NOMO-1 treated with DMSO at 0.1 percent for 48 hours (cell line): ENCODE measurements at regions not wholly inside any gene's neighbourhood (a gene's known extent, or its start where the extent isn't known, plus 50 kb on each side); places are given as distances from the start of the nearest gene placed in this dataset.
A peak's percentile ranks its signal among the peaks of the same experiment; 100 is the strongest.

Experiments
- DNase-seq: peaks from one replicate; lab custom pipeline; 2025; ENCODE audit not compliant: unreplicated experiment; lab: John Stamatoyannopoulos, UW

DNA sequence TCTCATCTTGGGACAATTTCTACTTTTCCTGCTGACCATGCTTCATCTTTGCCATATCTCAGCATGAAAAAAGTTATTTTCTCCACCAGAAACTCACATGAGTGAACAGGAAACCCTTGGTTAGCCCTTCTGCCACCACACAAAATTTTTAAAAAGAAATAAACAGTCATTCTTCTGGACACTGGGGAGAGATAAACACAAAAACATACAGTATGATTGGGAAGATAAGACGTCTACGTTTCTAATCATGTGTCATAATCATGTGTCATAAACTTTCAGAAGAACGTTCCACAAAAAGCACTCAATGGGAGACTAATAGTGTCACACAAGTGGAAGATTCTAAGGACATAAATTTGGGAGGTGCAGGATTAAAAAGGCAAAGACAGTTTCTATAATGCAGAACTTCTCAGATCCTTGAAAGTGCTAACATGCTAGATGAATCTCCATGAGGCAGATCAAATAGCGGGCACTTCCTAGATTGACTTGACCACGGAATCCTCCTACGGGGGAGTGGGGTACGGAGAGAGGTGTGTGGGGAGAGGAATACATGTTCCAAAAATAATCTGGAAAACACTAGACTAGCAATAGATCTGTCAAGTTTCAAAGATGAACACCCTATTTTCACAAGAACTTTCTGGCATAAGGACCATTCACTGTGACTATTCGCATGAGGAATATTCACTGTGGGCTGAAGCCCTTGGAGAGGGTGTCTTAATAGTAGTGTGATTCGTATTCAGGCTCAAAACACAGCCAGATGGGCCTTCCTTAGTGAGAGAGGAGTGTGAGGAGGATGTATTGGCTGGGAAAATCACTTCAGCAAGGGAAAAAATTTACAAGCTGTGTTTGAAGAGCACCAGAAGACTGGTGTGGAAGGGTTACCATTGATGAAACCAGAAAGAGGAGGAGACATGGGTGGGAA, 206.7 kb downstream of the SETD4 start:
- DNase-seq = no peak

DNA sequence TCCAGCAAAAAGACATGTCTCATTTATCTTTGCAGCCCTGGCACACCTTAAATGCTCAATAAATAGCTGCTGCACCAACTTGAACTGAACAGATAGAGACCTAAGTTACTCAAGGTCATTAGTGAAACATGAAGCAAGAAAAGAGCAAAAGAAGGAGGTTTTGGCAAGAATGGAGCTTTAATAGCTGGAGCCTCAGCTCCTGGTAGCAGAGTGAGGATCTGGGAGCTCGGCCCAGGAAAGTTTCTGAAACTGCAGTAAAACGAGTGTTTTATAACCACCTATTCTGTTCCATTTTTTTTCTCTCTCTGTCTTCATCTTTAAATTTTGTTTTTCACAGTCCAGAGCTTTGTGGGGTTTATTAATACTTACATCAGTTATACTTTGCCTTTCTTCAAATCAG, 207.5 kb downstream of the SETD4 start:
- no peak for DNase-seq

DNA sequence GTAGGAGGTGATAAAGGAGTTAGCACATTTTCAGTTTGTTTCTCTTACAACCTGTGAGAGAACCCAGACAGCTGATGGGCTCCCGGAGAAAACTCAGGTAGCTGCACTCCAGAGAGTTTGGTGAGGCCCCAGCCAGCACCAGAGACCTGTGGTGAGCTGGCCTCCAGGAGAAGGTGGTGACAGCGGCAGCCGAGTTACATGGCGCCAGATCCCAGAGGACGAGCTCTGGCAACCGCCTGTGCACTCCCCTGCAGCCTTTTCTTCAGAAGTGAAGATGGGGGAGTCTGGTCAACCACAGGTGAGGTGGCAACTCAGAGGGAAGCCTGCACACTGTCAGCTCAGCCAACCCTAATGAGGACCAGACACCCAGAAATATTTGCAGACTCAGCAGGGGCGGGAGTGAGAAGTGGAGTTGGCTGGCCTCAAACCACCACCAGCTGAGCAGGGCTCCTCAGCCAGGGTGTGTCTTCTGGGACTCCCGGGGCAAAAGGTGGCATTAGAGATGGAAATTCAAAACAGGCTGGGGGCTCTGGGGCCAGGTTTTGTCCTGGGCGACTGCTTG, 209.7 kb downstream of the SETD4 start:
- DNase-seq = no peak

DNA sequence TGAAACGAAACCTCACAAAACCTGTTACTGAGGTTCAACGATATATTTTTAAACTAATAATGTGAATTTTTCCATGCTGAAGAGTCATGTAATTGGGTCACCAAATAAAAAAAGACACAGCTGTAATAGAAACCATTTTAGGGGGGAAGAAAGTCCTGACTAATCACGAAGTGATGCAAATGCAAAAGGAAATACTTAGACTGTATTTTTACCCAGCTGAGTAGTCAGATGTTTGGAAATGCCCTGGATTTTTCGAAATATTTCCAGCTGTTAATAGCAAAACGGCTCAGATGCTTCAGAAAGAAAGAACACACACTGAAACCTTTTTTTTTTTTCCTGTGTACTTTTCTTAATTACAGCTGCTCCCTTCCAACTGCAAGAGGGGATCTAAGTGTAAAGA, 210.3 kb downstream of the SETD4 start:
- DNase-seq = no peak

DNA sequence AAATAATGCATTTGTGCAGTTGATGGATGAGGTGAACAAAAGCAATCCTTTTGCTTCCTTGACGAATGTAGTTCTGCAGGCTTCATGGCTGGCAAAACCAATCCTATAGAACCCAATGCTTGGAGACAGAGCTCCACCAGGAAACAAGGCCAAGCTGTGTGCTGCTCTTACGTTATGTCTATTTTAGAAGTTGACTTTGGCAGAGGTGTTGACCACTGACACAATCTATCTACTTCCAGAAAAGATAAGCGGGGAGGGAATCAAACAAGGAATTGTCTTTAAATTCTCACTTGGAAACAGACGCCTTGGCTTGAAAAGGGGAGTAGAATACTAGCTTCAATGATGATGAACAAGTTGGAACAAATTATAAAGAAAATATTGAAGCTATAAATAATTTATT, 211.2 kb downstream of the SETD4 start:
- no peak for DNase-seq

DNA sequence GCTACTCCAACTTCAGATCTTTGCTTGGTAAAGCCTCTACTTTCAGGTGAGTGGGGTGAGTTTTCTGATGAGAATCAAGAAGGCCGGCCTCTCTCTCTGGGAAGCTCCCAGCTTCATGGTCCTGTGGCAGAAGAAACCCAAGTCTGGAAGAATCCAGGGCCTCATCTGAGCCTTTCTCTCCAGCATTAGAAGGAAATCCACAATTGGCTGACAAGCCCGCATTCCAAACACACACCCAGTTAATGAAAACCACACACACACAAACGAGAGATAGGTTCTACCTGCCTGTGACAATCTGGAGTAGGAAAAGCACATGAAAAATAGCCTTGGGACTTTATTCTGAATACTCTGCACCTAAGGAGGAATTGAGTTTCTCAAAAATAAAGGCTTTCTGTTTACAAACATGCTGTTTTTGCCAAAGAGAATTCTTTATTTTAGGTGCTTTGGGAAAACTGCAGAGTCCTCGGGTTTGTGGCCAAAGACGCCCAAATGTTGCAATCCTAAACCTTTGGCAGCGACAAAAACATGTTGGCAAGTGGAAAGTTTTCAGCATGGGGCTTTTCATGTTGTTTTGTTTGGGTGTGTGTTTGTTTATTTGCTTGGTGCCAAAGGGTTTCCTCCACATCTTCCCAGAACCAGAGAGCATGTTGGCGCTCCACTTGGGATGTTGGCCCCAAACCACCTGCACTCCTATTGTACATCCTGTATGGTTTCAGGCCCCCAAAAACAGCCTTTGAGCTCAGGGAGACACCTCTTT, 216.2 kb downstream of the SETD4 start:
- no peak for DNase-seq

DNA sequence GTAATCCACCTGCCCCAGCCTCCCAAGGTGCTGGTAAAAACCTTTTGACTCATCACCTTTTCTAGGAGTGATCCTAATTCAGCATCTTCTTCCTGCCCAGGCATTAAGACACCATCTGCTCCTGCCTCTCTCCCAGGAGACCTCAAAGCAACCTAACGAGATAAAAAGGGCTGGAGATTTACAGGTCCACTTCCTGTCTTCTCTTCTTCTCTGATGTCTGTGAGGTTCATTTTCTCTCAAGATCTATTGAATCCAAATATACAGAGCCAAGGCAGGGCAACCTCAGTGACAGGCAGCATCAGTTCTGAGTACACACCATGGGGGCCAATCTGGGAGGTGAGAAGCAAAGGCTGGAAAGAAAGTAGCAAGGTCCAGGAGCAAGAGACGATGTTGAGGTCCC, 219.4 kb downstream of the SETD4 start:
- no peak for DNase-seq

DNA sequence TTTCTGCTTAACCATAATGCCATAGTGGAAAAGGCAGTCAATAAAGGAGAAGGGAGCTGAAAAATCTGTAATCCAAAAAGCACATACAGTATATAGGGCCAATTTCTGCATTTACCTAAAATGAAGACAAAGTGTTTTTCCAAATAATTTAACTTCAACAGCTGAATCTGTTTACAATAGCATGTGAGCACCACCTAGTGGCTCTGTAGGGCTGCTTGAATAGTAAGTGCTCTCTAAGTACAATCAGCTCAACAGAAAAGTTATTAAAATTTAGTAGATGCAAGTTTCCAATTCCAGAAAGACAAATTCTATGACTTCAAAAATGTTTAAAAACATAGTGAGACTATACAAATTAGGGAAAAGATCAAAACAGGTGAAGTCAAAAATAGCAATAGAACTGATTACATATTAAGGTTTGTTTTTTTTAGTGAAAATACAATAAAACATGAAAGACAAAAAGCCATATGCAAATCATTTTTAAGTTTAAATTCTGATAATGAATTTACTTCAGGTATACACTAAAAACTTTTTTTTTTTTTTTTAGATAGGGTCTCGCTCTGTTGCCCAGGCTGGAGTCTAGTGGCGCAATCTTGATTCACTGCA, 220.0 kb downstream of the SETD4 start:
- peak; percentile 81 for DNase-seq

DNA sequence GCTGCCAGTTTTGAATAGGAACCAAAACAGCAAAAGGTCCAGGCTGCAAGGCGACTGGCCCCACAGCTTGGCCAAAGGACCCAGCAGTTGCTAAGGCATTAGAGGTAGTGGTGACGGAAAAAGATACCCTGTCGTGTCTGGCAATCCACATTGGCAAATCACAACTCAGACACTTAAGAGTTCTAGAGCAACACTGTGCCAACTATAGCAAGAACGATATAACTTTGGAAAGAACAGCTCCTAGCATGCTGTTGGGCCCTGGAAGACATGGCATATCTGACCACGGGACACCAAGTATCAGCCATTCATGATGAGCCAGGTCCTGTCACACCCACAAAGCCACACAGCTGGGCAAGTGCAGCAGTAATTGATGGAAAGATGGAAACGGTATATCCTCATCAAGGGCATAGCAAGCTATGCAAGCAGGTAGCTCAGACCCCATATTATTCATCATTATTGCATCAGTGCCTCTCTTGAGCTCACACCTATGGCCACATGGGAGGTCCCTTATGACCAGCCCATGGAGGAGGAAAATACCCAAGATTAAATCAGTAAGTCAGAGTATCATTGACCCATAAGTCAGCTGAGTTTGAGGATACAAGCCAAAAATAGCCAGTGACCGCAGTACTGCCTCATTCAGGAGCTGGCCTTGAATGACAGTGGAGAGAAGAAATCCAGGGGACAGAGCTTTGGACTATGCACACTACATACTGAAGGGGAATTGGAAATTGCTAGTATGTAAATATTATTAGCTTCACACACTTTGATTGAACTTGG, 221.2 kb downstream of the SETD4 start:
- no peak for DNase-seq

DNA sequence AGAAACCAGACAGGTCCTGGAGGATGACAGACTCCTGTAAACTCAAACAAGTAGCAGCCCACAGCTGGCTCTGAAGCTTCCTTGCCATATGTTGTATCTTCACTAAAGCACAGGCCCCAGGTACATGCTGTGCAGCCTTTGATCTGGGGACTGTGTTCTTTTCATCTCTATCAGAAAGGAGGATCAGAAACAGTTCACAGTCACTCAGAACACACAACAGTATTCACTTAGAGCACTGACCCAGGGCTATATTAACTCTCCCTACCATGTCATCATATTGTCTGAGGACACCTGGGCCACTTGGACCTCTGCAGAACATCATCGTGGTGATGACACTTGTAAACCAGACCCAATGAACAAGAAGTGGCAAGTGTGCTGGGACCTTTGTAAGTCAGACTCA, 222.0 kb downstream of the SETD4 start:
- DNase-seq = no peak

DNA sequence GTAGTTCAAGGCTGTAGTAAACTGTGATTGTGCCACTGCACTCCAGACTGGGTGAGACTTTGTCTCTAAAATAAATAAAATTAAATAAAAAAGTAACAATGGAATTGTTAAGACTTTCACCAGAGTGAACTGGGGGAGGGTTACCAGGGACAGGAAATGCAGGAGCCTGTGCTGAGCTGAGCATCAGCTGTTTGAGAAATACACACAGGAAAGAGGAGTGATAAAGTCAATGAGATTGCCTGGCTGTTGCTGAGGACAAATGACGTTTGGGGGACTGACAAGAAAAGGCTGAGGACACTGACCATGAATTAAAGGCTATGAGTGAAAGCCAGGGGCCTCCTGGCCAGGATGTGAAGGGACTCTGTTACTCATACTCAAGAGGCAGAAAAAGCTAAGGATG, 226.3 kb downstream of the SETD4 start:
- DNase-seq = no peak

DNA sequence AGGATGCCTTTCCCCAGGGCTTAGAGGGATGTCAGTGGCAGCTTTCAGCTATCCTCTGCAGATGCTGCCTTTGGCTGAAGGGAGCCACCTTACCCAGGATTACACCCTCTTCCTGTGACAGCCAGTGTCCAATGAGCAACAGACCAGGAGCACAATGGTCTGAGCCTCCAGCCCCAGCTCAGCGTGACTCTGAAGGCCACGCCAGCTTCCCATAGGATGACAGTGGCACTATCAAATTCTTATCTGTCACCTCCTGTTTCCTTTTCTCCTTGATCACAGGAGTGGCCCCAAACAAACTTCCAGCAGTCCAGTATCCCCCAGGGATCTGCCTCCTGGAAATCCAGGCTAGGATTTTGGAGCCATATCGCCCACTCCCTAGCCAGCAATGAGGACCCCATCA, 226.9 kb downstream of the SETD4 start:
- DNase-seq = no peak

DNA sequence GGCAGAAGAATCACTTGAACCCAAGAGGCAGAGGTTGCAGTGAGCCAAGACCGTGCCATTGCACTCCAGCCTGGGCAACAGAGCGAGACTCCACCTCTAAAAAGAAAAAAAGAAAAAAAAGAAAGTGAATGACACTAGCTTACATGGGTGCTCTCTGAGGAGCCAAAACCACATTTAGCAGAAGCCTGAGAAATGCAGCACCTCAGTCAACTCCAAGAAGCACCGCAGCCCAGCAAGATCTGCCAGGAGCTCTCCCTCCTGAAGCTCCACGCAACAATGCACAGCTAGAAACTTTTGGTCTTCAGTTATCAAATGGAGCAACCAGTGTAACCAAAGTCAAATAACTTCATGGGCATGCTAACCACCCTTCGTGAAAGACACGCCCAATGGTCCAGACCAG, 229.1 kb downstream of the SETD4 start:
- DNase-seq = no peak

DNA sequence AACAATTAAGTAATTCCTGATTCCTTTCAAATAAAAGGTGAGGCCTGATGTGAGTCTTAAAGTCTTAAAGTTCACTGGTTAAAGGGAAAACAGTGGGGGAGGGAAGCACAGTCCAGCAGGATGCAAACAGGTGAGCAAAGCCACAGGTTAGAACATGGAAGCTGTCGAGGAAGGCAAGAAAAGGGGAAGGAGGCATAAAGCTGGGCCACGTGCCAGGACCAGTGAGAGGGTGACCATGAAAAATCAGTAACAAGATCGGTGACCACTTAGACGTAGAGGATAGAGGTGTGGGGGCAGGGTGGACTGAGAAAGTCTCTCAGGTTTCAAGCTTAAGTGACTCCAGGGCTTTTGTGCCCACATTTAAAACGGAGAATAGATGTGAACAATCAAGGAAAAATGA, 231.3 kb downstream of the SETD4 start:
- DNase-seq = no peak

DNA sequence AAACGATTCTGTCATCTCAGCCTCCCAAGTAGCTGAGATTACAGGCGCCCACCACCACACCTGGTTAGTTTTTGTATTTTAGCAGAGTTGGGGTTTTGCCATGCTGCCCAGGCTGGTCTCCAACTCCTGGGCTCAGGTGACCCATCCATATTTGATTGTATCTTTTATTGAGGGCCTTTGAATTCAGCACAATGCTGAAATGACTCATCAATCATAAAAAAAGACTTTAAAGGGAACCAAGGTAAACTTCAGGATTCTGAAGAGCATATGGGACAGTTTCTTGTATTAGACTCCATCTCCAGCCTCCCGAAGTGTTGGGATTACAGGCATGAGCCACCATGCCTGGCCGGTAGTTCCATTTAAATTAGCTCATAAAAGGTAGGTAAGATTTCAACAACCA, 232.2 kb downstream of the SETD4 start:
- DNase-seq = no peak

DNA sequence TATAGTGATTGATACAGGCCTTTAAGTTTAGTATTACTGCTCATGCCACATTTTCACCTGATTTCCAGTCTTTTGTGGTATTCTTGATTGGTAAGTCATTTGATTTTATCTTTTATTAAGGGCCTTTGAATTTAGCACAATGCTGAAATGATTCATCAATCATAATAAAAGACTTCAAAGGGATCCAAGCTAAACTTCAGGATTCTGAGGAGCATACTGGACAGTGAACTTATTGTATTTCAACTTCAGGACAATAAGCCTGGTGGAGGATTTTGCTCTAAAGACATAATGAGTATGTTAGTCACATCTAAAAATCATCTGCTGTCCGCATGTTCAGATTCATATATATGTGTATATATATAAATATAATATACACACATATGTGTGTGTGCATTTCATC, 233.3 kb downstream of the SETD4 start:
- DNase-seq = no peak

DNA sequence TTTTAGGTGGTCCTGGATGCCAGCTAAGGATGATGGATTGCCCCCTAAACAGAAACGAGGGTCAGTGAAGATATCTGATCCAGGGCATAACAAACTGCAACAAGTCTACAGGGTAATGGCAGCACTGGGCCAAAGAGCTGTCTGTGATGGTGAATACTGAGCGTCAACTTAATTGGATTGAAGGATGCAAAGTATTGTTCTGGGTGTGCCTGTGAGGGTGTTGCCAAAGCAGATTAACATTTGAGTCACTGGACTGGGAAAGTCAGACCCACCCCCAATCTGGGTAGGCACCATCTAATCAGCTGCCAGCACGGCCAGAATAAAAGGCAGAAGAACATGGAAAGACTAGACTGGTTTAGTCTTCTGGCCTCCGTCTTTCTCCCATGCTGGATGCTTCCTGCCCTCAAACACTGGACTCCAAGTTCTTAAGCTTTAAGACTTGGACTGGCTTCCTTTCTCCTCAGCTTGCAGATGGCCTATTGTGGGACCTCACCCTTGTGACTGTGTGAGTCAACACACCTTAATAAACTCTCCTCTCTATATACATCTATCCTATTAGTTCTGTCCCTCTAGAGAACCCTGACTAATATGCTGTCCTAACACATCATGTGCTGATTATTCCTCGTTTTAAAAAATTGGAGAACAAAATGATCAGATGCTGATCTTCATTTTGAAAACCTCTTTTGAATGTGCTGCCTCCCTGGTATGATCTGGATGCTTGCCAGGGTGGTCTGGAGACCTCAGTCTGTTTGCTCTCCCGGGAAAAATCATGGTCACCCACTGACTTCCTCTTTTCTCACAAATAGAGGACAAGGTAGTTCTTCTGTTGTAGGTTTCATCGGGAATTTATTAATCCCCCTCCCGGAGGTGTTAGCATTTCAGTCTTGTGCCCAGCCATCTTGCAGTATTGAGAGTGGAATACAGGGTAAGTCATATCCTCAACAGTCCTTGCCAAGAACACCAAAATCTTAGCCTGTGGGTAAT, 234.7 kb downstream of the SETD4 start:
- DNase-seq = no peak

DNA sequence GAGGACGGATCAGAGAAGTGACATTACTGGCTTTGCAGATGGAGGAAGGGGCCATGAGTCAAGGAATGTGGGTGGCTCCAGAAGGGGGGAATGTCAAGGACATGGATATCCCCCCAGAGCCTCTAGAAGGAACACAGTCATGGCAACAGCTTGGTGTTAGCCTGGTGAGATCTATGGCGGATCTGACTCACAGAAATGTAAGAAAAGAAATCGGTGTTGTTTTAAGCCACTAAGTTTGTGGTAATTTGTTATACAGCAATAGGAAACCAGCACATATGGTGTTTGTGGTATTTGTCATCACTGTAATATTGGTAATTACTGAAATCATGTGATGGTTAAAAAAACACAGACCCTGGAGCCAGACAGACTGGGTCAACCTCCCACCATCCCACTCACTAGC, 236.2 kb downstream of the SETD4 start:
- DNase-seq = no peak

DNA sequence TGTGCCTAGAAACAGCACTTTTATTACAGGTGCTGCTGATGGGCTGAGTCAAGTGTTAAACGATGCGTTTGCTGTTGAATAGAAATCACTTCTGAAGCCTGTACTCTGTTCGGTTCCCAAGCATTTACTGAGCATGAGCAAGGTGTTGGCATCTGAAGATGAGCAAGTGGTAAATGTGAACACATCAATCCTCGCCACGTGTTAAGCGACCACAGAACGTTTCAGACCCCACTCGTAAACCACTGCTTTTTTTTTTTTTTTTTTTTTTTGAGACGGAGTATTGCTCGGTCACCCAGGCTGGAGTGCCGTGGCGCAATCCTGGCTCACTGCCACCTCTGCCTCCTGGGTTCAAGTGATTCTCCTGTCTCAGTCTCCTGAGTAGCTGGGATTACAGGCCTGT, 241.2 kb downstream of the SETD4 start:
- no peak for DNase-seq

DNA sequence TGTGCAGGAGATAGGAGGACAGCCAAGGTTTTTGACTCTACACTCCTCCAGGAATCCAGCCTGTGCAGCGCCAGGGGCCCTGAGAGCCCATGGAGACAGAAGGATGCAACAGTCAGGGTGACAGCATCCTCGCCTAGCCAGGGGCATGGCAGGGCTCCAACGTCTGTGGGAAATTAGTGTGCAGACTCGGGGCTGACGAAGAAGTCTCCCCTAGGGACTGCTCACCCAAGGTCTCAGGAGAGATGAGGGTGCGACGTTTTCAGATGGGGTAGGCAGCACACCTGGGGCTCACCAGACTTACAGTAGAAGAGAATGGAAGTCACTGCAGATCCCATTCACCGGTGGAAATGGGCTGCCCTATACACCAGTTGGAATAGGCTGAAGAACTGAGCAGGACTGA, 241.7 kb downstream of the SETD4 start:
- DNase-seq = no peak
